22Rv1 (cell line): ENCODE measurements at regions not wholly inside any gene's neighbourhood (a gene's known extent, or its start where the extent isn't known, plus 50 kb on each side); places are given as distances from the start of the nearest gene placed in this dataset.

Source experiments
- H3K27ac ChIP-seq: fragments of 450-650 bp; 2 replicates; pipeline ENCODE4 v1.5.1; 2017
- ZFX ChIP-seq: fragments of 450-650 bp; IDR thresholded peaks from 2 replicates; pipeline ENCODE4 v1.6.1; 2017; ENCODE audit warnings: antibody characterized with exemption, borderline replicate concordance
- TF ChIP-seq, protein P1 (sequence below): fragments of 450-650 bp; IDR thresholded peaks from 2 replicates; pipeline ENCODE4 v1.5.1; 2017; ENCODE audit warnings: mild to moderate bottlenecking

DNA sequence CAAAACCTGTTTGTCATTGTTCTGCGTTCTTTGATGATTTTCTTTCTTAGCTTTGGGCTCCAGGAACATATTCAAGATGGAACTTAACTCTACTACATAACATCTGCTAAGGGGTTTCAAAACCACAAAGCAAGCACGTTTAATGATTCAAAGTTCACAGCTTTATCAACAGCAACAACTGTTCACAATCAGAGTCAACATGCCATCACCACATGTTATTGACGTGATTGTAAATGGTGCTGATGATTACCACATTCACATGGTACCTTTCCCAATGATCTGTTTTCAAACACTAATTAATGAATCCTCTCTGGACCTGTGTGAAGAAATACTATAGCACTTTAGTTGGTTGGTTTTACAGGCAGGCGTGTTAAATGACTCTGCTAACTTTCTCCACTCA lies 180.6 kb upstream of the CEP162 start:
- no peak for TF ChIP-seq ZFX
- TF ChIP-seq, protein P1, sequence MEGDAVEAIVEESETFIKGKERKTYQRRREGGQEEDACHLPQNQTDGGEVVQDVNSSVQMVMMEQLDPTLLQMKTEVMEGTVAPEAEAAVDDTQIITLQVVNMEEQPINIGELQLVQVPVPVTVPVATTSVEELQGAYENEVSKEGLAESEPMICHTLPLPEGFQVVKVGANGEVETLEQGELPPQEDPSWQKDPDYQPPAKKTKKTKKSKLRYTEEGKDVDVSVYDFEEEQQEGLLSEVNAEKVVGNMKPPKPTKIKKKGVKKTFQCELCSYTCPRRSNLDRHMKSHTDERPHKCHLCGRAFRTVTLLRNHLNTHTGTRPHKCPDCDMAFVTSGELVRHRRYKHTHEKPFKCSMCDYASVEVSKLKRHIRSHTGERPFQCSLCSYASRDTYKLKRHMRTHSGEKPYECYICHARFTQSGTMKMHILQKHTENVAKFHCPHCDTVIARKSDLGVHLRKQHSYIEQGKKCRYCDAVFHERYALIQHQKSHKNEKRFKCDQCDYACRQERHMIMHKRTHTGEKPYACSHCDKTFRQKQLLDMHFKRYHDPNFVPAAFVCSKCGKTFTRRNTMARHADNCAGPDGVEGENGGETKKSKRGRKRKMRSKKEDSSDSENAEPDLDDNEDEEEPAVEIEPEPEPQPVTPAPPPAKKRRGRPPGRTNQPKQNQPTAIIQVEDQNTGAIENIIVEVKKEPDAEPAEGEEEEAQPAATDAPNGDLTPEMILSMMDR, result no peak
- H3K27ac ChIP-seq, result no peak overlapping the region

DNA sequence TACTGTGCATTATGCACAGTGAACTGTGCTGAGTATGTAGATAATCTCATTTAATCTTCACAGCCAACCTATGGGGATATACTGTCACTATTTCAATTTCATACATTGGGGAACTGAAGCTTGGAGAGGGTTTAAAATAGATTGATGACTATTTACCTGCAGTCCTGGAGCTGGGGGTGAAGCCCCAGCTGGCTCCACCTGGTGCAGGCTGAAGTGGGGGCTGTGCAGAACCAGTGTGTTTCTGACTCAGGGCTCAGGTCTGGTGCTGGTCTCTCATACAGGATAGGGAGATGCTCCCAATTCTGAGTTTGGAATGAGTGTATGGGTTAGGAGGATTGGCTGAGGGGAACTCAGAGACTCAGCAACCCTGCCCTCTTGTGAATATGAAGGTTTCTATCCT lies 176.1 kb upstream of the CEP162 start:
- TF ChIP-seq, protein P1, result no peak
- TF ChIP-seq ZFX, result no peak
- H3K27ac ChIP-seq, result no peak overlapping the region

GRCh38 chr6:84399003-84399402 lies 171.6 kb upstream of the CEP162 start:
- TF ChIP-seq, protein P1, result no peak
- no peak overlapping the region for H3K27ac ChIP-seq

- no peak overlapping the region for H3K27ac ChIP-seq
- TF ChIP-seq, protein P1, result no peak
- TF ChIP-seq ZFX, result no peak
These were observed 164.8 kb upstream of the CEP162 start for GRCh38 chr6:84392261-84392660.

GRCh38 chr6:84390851-84391250 lies 163.4 kb upstream of the CEP162 start:
- TF ChIP-seq ZFX, result no peak
- TF ChIP-seq, protein P1, result no peak
- no peak overlapping the region for H3K27ac ChIP-seq

- H3K27ac ChIP-seq, result no peak overlapping the region
- no peak for TF ChIP-seq ZFX
- TF ChIP-seq, protein P1, result no peak
These were observed 162.9 kb upstream of the CEP162 start for GRCh38 chr6:84390334-84390733.

DNA sequence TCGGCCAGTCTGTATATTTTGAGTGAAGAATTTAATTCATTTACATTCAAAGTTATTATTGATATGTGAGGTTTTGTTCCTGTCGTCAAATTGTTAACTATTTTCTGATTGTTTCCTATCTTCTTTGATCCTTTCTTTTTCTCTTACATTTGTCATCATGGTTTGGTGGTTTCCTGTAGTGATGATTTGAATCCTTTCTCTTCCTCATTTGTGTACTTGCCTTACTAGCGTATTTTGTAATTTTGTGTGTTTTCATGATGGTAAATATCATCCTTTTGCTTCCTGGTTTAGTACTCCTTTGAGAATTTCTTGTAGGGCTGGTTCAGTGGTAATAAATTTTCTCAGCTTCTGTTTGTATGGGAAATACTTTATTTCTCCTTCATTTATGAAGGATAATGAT lies 151.7 kb upstream of the CEP162 start:
- TF ChIP-seq, protein P1, result no peak
- TF ChIP-seq ZFX, result no peak
- no peak overlapping the region for H3K27ac ChIP-seq
